OCI-LY7 (cell line): ENCODE measurements at regions not wholly inside any gene's neighbourhood (a gene's known extent, or its start where the extent isn't known, plus 50 kb on each side); places are given as distances from the start of the nearest gene placed in this dataset.

Experiments used
- BruUV-seq: library from RNA; stranded (reverse); fragments of 400-500 nt; replicated peaks from 2 replicates; lab custom pipeline; 2021; lab: Mats Ljungman, UMichigan
- CTCF ChIA-PET: fragments of 300-600 bp; sonication (Branson Sonifier 250); formaldehyde crosslinking; loops from one replicate; lab custom pipeline; 2022; ENCODE audit warnings: antibody characterized with exemption; ENCODE audit not compliant: unreplicated experiment; lab: Charles Lee
- POLR2A ChIA-PET: fragments of 300-600 bp; sonication (Branson Sonifier 250); formaldehyde crosslinking; loops from one replicate; lab custom pipeline; 2022; ENCODE audit warnings: antibody characterized with exemption; lab: Charles Lee
- DNase-seq: peaks from one replicate; pipeline ENCODE4 v3.0.0-alpha.2; 2015; ENCODE audit warnings: low spot score
- H2AFZ ChIP-seq: fragments of 200-600 bp; sonication (generic), shearing (Covaris generic); 2 replicates; pipeline ENCODE4 v1.6.1; 2014; ENCODE audit warnings: mild to moderate bottlenecking, antibody characterized with exemption, low read length, moderate library complexity
- H3K27ac ChIP-seq: fragments of 200-600 bp; sonication (generic); 2 replicates; pipeline ENCODE4 v1.5.1; 2014; ENCODE audit warnings: mixed run types, low read depth, mild to moderate bottlenecking, moderate library complexity, low read length, inconsistent platforms; ENCODE audit not compliant: poor library complexity, severe bottlenecking
- H3K36me3 ChIP-seq: fragments of 200-600 bp; sonication (generic); 2 replicates; pipeline ENCODE4 v1.6.1; 2014; ENCODE audit warnings: mild to moderate bottlenecking, antibody characterized with exemption, low read length, moderate library complexity, mixed read lengths; ENCODE audit not compliant: insufficient read depth
- H3K4me1 ChIP-seq: fragments of 200-600 bp; sonication (generic); 2 replicates; pipeline ENCODE4 v1.5.1; 2014; ENCODE audit warnings: mild to moderate bottlenecking, low read length; ENCODE audit not compliant: insufficient read depth, poor library complexity, severe bottlenecking
- H3K4me2 ChIP-seq: fragments of 200-600 bp; sonication (generic); 2 replicates; pipeline ENCODE4 v1.6.1; 2014; ENCODE audit warnings: mild to moderate bottlenecking, low read length
- H3K4me3 ChIP-seq: fragments of 200-600 bp; sonication (generic); 2 replicates; pipeline ENCODE4 v1.5.1; 2014; ENCODE audit warnings: mild to moderate bottlenecking, low read depth, low read length; ENCODE audit not compliant: poor library complexity, severe bottlenecking
- H3K79me2 ChIP-seq: fragments of 200-600 bp; sonication (generic); 2 replicates; pipeline ENCODE4 v1.6.1; 2016; ENCODE audit warnings: low read depth, mild to moderate bottlenecking, low read length, moderate library complexity, mixed read lengths; ENCODE audit not compliant: insufficient read depth
- H3K9me2 ChIP-seq: fragments of 200-600 bp; sonication (generic); 2 replicates; pipeline ENCODE4 v1.6.1; 2016; ENCODE audit warnings: mild to moderate bottlenecking, low read length, mixed read lengths; ENCODE audit not compliant: insufficient read depth
- H3K9me3 ChIP-seq: fragments of 200-600 bp; sonication (generic); 2 replicates; pipeline ENCODE4 v1.6.1; 2014; ENCODE audit warnings: mild to moderate bottlenecking, mixed run types, low read length, mixed read lengths
- H4K20me1 ChIP-seq: fragments of 200-600 bp; sonication (generic); 2 replicates; pipeline ENCODE4 v1.6.1; 2014; ENCODE audit warnings: mild to moderate bottlenecking, antibody characterized with exemption, low read length, moderate library complexity, mixed read lengths; ENCODE audit not compliant: insufficient read depth
- CTCF ChIP-seq: fragments of 200-600 bp; sonication (generic); conservative IDR thresholded peaks from 2 replicates; pipeline ENCODE4 v1.5.1; 2014; ENCODE audit warnings: mild to moderate bottlenecking, antibody characterized with exemption, low read length, moderate library complexity, mixed read lengths
- EZH2phosphoT487 ChIP-seq: fragments of 200-600 bp; sonication (generic); IDR thresholded peaks from 2 replicates; pipeline ENCODE4 v1.6.1; 2018; ENCODE audit warnings: low read depth, borderline replicate concordance, mild to moderate bottlenecking, mixed run types, antibody characterized with exemption, low read length, moderate library complexity, mixed read lengths
- intact Hi-C: fragments of 100-400 bp; cut with micrococcal nuclease; formaldehyde crosslinking; loops from one replicate; pipeline ENCODE4 v1.10.0; 2022; ENCODE audit not compliant: unreplicated experiment

DNA sequence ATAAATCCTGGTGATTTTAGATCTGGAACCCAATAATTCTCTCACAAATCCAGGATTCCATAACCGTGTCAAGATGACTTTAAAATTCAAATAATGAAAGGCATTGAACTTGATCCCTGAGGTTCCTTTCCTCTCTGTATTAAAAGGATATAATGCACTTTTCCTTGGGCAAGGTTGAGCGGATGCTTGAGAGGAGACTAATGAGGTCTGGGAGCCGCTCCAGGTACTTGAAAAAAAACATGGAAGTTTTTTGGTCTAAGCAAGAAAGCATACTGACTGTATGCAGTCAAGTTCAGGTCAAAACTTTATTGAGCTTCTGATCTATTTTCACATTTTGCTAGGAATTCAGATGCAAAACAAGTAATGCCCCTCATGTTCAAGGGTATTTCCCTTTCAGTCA lies 318.5 kb downstream of the RAD51AP2 start:
- no peaks in the 10 kb centered on the region for H3K36me3 ChIP-seq
- no peak overlapping the region for H3K27ac ChIP-seq
- H3K4me1 ChIP-seq: peaks cover 11% of the 10 kb centered on the region
- H3K4me2 ChIP-seq: no peak overlapping the region
- H3K79me2 ChIP-seq: no peaks in the 10 kb centered on the region
- no peaks in the 10 kb centered on the region for H3K9me2 ChIP-seq
- TF ChIP-seq CTCF (no peak), EZH2phosphoT487 (no peak)
- no peak overlapping the region for H2AFZ ChIP-seq
- ChIA-PET CTCF (interaction anchor here (0.7 kb wide), 1 partner anchor 52 kb away, joined by 3 read pairs; no protein-coding TSS in a partner anchor), POLR2A (interaction anchor here (0.7 to 4.3 kb wide), 7 partner anchors 9 to 1607 kb away, joined by 3 to 26 read pairs (median 3); no protein-coding TSS in a partner anchor)
- BruUV-seq: no TSS peak
- H4K20me1 ChIP-seq: no peaks in the 10 kb centered on the region
- no peak for DNase-seq
- H3K4me3 ChIP-seq: no peak overlapping the region
- intact Hi-C loops: loop anchor here (5.0 kb wide), 2 partner anchors 37 to 142 kb away; no protein-coding TSS in a partner anchor
- no peaks in the 10 kb centered on the region for H3K9me3 ChIP-seq

DNA sequence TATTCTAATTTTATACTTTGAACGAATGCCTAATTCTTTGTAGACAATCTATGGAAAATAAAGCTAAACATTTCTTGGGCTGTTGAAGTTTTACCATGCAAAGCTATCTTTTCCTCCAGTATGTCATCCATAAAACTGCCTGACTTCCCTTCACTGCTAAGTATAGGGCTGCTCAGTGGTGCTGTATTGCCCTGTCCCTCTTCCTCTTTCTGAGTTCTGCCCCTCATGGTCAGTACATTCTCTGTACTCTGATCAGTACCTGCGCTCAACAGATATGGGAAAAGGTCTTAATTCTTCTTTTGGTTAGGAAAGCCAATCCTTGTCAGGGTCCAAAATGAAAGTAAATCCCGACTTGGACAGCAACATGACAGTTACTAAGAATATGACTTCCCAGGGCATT lies 321.9 kb downstream of the RAD51AP2 start:
- Histone ChIP-seq H3K9me2 (no peaks in the 10 kb centered on the region), H3K27ac (no peak overlapping the region), H3K4me2 (no peak overlapping the region), H3K9me3 (no peaks in the 10 kb centered on the region), H3K4me1 (no peaks in the 10 kb centered on the region), H3K36me3 (no peaks in the 10 kb centered on the region), H3K79me2 (no peaks in the 10 kb centered on the region), H2AFZ (no peak overlapping the region), H4K20me1 (no peaks in the 10 kb centered on the region), H3K4me3 (no peak overlapping the region)
- TF ChIP-seq CTCF: no peak
- no peak for TF ChIP-seq EZH2phosphoT487
- intact Hi-C loops: no loop called here
- BruUV-seq: no TSS peak
- no peak for DNase-seq
- ChIA-PET CTCF (interaction anchor here (0.8 kb wide), 1 partner anchor 12 kb away, joined by 3 read pairs; no protein-coding TSS in a partner anchor), POLR2A (interaction anchor here (1.0 to 2.2 kb wide), 4 partner anchors 8 to 36 kb away, joined by 4 to 11 read pairs (median 4); no protein-coding TSS in a partner anchor)

DNA sequence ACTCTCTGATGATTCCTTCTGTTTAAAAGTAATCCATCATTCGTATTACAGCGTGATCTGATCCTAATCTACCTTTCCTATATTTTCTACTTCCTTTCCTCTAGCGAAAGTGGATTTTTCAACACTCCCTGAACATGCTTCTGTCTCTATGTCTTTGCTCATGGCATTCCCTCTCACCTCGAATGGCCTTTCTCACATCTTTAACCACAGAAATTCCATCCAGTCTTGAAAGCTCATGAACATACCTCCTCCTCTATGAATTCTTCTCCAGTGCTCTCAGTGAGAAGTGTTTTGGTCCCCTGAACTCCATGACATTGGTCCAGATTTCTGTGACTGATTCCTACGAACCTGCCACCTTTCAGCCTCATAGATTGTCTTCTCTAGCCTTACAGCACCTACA lies 323.2 kb downstream of the RAD51AP2 start:
- H3K79me2 ChIP-seq: no peaks in the 10 kb centered on the region
- H4K20me1 ChIP-seq: no peaks in the 10 kb centered on the region
- H3K27ac ChIP-seq: no peak overlapping the region
- H3K4me1 ChIP-seq: no peaks in the 10 kb centered on the region
- no peak overlapping the region for H2AFZ ChIP-seq
- no peak for TF ChIP-seq EZH2phosphoT487
- TF ChIP-seq CTCF: no peak
- H3K9me3 ChIP-seq: no peaks in the 10 kb centered on the region
- no peaks in the 10 kb centered on the region for H3K36me3 ChIP-seq
- ChIA-PET POLR2A (interaction anchor here (1.0 kb wide), 1 partner anchor 36 kb away, joined by 4 read pairs; no protein-coding TSS in a partner anchor), CTCF (no interaction called here)
- no peak overlapping the region for H3K4me2 ChIP-seq
- intact Hi-C loops: no loop called here
- no peak overlapping the region for H3K4me3 ChIP-seq
- H3K9me2 ChIP-seq: no peaks in the 10 kb centered on the region
- no TSS peak for BruUV-seq
- no peak for DNase-seq
